ENCODE measurements at regions not wholly inside any gene's neighbourhood (a gene's known extent, or its start where the extent isn't known, plus 50 kb on each side); places are given as distances from the start of the nearest gene placed in this dataset.
"Not testable (repeated sequence)": the region's sequence is repeated elsewhere in the genome, so short reads cannot be mapped to it uniquely, and the experiment has no call there.

- DNase-seq (ENCODE audit: low read depth) = no peak
- no peak for TF ChIP-seq CTCF (IDR thresholded peaks at IDR 0.05; ENCODE audit: insufficient read depth, low read depth, low read length, missing control alignments)
- H3K4me3 ChIP-seq (ENCODE audit: low read depth, low read length) = no peak overlapping the region
Observed at GRCh38 chr5:152739916-152740315, 334.8 kb upstream of the NMUR2 start.

GRCh38 chr5:152741126-152741525 lies 336.0 kb upstream of the NMUR2 start:
- DNase-seq (ENCODE audit: low read depth); H3K4me3 ChIP-seq (ENCODE audit: low read depth, low read length): not testable (repeated sequence)

- DNase-seq (ENCODE audit: low read depth) = not testable (repeated sequence)
Observed at GRCh38 chr5:152787709-152788217, 382.7 kb upstream of the NMUR2 start.

GRCh38 chr5:152801886-152802285 lies 396.8 kb upstream of the NMUR2 start:
- DNase-seq (ENCODE audit: low read depth) = no peak
- TF ChIP-seq CTCF (IDR thresholded peaks at IDR 0.05; ENCODE audit: insufficient read depth, low read depth, low read length, missing control alignments) = no peak
- no peak overlapping the region for H3K4me3 ChIP-seq (ENCODE audit: low read depth, low read length)

More at GRCh38 chr5:152787709-152788217, 382.7 kb upstream of the NMUR2 start:
- not testable (repeated sequence) for H3K4me3 ChIP-seq (ENCODE audit: low read depth, low read length)

- no peak overlapping the region for H3K4me3 ChIP-seq (ENCODE audit: low read depth, low read length)
- TF ChIP-seq CTCF (IDR thresholded peaks at IDR 0.05; ENCODE audit: insufficient read depth, low read depth, low read length, missing control alignments) = no peak
- no peak for DNase-seq (ENCODE audit: low read depth)
Observed at GRCh38 chr5:152804179-152804578, 399.1 kb upstream of the NMUR2 start.

GRCh38 chr5:152811988-152812387 lies 406.9 kb upstream of the NMUR2 start:
- TF ChIP-seq CTCF (IDR thresholded peaks at IDR 0.05; ENCODE audit: insufficient read depth, low read depth, low read length, missing control alignments) = no peak
- H3K4me3 ChIP-seq (ENCODE audit: low read depth, low read length) = no peak overlapping the region
- DNase-seq (ENCODE audit: low read depth) = peak; percentile 21

- TF ChIP-seq CTCF (IDR thresholded peaks at IDR 0.05; ENCODE audit: insufficient read depth, low read depth, low read length, missing control alignments) = no peak
- DNase-seq (ENCODE audit: low read depth) = no peak
Observed at GRCh38 chr5:152813526-152813925, 408.4 kb upstream of the NMUR2 start.

GRCh38 chr5:152819891-152820290 lies 414.8 kb upstream of the NMUR2 start:
- no peak for DNase-seq (ENCODE audit: low read depth)
- no peak for TF ChIP-seq CTCF (IDR thresholded peaks at IDR 0.05; ENCODE audit: insufficient read depth, low read depth, low read length, missing control alignments)
- H3K4me3 ChIP-seq (ENCODE audit: low read depth, low read length) = no peak overlapping the region

More at GRCh38 chr5:152813526-152813925, 408.4 kb upstream of the NMUR2 start:
- no peak overlapping the region for H3K4me3 ChIP-seq (ENCODE audit: low read depth, low read length)

Data from GM12865 (cell line).